Ascending aorta (tissue), 2 donors: ENCODE measurements at regions not wholly inside any gene's neighbourhood (a gene's known extent, or its start where the extent isn't known, plus 50 kb on each side); places are given as distances from the start of the nearest gene placed in this dataset.

Source experiments
- DNase-seq, 2 donors: peaks; one replicate each; pipeline ENCODE4 v3.0.0-alpha.2; 2019; ENCODE audit warnings: low spot score in 2 of 2
- H3K27ac ChIP-seq, 2 donors: fragments of 200-600 bp; sonication (generic); one replicate each; pipeline ENCODE4 v1.5.1; 2016 to 2017; ENCODE audit warnings: mild to moderate bottlenecking in 1 of 2
- H3K27me3 ChIP-seq: fragments of 200-600 bp; sonication (generic); one replicate; pipeline ENCODE4 v1.5.1; 2017
- H3K36me3 ChIP-seq, 2 donors: fragments of 200-600 bp; sonication (generic); one replicate each; pipeline ENCODE4 v1.5.1; 2016
- H3K4me1 ChIP-seq, 2 donors: fragments of 200-600 bp; sonication (generic); one replicate each; pipeline ENCODE4 v1.5.1; 2016 to 2017; ENCODE audit warnings: mild to moderate bottlenecking in 1 of 2
- H3K4me3 ChIP-seq, 2 donors: fragments of 200-600 bp; sonication (generic); one replicate each; pipeline ENCODE4 v1.5.1; 2016 to 2017; ENCODE audit warnings: mild to moderate bottlenecking in 1 of 2
- H3K9me3 ChIP-seq, 2 donors: fragments of 200-600 bp; sonication (generic); one replicate each; pipeline ENCODE4 v1.5.1; 2016
- CTCF ChIP-seq, 3 experiments: fragments of 200-600 bp in 2 of 3; fragments of 450-650 bp in 1 of 3; sonication (generic) in 2 of 3; IDR thresholded peaks; one replicate each; pipeline ENCODE4 v1.5.1; 2016 to 2019; ENCODE audit warnings: antibody characterized with exemption in 3 of 3, mild to moderate bottlenecking in 1 of 3, moderate library complexity in 1 of 3
- intact Hi-C: fragments of 100-400 bp; cut with DNase I; formaldehyde crosslinking; loops from one replicate; pipeline ENCODE4 v1.15.1; 2023

GRCh38 chr5:175107028-175107588, 336.9 kb downstream of the DRD1 start:
- DNase-seq = no peak
- H3K27ac ChIP-seq = no peak overlapping the region
- no peak overlapping the region for H3K4me3 ChIP-seq
- intact Hi-C loops = no loop called here
- no peaks in the 10 kb centered on the region for H3K9me3 ChIP-seq
- TF ChIP-seq CTCF (IDR thresholded peaks at IDR 0.05) = no peak
- no peaks in the 10 kb centered on the region for H3K36me3 ChIP-seq
- no peaks in the 10 kb centered on the region for H3K4me1 ChIP-seq
- no peaks in the 10 kb centered on the region for H3K27me3 ChIP-seq

GRCh38 chr5:175104677-175105076, 339.3 kb downstream of the DRD1 start:
- Histone ChIP-seq H3K36me3 (no peaks in the 10 kb centered on the region), H3K27ac (no peak overlapping the region), H3K4me3 (no peak overlapping the region), H3K4me1 (no peaks in the 10 kb centered on the region), H3K9me3 (no peaks in the 10 kb centered on the region), H3K27me3 (no peaks in the 10 kb centered on the region)
- intact Hi-C loops = no loop called here
- DNase-seq = no peak
- no peak for TF ChIP-seq CTCF (IDR thresholded peaks at IDR 0.05)

GRCh38 chr5:175103746-175104145, 340.2 kb downstream of the DRD1 start:
- H3K4me1 ChIP-seq = no peaks in the 10 kb centered on the region
- intact Hi-C loops = no loop called here
- no peaks in the 10 kb centered on the region for H3K9me3 ChIP-seq
- no peak for DNase-seq
- no peak for TF ChIP-seq CTCF (IDR thresholded peaks at IDR 0.05)
- H3K27ac ChIP-seq = no peak overlapping the region
- H3K27me3 ChIP-seq = no peaks in the 10 kb centered on the region
- no peak overlapping the region for H3K4me3 ChIP-seq
- no peaks in the 10 kb centered on the region for H3K36me3 ChIP-seq

- H3K27me3 ChIP-seq = no peaks in the 10 kb centered on the region
- H3K4me3 ChIP-seq = no peak overlapping the region
- DNase-seq = no peak
- TF ChIP-seq CTCF (IDR thresholded peaks at IDR 0.05) = no peak
- H3K9me3 ChIP-seq = no peaks in the 10 kb centered on the region
- H3K4me1 ChIP-seq = no peaks in the 10 kb centered on the region
- intact Hi-C loops = no loop called here
- H3K36me3 ChIP-seq = no peaks in the 10 kb centered on the region
- no peak overlapping the region for H3K27ac ChIP-seq
These were observed 341.3 kb downstream of the DRD1 start for GRCh38 chr5:175102717-175103116.

- intact Hi-C loops = no loop called here
- Histone ChIP-seq H3K4me1 (no peaks in the 10 kb centered on the region), H3K27me3 (no peaks in the 10 kb centered on the region), H3K4me3 (no peak overlapping the region), H3K27ac (no peak overlapping the region), H3K9me3 (no peaks in the 10 kb centered on the region), H3K36me3 (no peaks in the 10 kb centered on the region)
- DNase-seq = no peak
- no peak for TF ChIP-seq CTCF (IDR thresholded peaks at IDR 0.05)
These were observed 345.7 kb downstream of the DRD1 start for GRCh38 chr5:175098301-175098700.
